Stimulated activated CD4-positive, alpha-beta T cell treated with anti-CD3 and anti-CD28 coated beads, Interleukin-12 subunit alpha, Interleukin-12 subunit beta, amount 100 ng/mL, for 24 hours (primary cell): ENCODE measurements at regions not wholly inside any gene's neighbourhood (a gene's known extent, or its start where the extent isn't known, plus 50 kb on each side); places are given as distances from the start of the nearest gene placed in this dataset.

Experiments used
- DNase-seq, 2 experiments: peaks; one replicate each; pipeline ENCODE4 v3.0.0-alpha.2; 2020; ENCODE audit warnings: low read depth in 2 of 2

- no peak for DNase-seq
Observed at GRCh38 chr14:76948976-76949375, 79.5 kb downstream of the IRF2BPL start.

DNA sequence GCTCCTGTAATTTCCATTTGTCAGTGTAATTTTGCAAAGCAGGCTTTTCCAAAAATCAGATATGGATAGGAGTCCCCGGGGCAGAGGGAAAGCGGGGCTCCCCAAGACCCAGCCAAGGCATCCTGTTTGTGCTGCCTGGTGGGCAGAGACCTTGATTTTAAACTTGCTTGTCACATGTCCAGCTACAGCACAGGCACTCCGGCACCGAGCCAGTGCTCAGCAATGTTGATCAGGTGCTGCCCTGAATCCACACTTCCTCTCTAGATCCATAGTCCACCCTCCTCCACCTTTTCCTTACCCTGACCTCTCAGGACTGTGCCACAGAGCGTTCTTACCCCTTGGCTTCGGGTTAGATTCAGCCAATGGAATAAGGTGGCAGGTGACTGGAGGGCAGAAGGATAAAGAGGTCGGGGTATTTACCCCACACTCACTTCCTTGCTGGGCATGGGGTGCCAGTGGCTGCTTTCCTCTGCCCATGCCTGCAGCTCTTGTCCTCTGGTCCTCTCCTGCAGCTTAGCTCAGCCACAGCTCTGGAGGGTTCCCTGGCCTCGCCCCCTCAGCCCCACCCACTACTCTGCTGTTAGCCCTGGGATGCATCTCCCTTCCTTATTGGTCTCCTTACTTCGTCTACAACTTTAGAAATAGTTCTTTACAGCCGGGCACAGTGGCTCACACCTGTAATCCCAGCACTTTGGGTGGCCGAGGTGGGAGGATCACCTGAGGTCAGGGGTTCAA lies 80.1 kb downstream of the IRF2BPL start:
- DNase-seq: no peak

DNA sequence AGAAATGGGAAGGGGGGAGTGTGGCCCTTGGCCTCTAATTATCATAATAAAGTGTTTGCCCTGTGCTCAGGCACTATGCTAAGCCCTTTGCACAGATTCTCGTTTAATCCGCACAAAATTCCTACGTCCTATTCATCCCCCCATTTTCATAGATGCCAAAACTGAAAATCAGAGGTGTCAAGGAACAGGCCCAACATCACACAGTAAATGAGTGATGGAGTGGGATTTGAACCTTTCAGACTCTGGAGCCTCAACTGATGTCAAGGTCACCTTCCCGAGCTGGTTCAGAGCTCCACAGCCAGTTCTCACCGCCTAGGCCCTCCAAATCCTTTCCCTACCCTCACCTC lies 80.7 kb downstream of the IRF2BPL start:
- no peak for DNase-seq

- peak; percentile 62 to 76 for DNase-seq
Observed at GRCh38 chr14:76947078-76947837, 81.2 kb downstream of the IRF2BPL start.

- DNase-seq: no peak
Observed at GRCh38 chr14:76946753-76947077, 81.8 kb downstream of the IRF2BPL start.

DNA sequence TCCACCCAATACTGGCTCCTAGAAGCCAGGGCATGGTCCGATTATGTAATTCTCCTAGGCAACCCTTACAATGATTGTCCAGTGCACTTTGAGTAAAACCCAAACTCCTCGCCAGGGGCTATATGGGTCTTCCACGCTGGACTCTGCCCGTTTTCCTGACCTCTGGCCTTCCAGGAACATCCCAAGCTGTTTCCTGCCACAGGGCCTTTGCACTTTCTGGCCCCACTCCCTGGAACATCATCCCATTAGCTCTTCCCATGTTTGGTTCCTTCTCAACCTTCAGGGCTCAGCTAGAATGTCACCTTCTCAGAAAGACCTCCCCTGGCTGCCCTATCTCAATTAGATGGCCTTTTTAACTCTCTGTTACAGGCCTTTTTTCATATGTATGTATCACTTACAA lies 85.4 kb downstream of the IRF2BPL start:
- DNase-seq: no peak

DNA sequence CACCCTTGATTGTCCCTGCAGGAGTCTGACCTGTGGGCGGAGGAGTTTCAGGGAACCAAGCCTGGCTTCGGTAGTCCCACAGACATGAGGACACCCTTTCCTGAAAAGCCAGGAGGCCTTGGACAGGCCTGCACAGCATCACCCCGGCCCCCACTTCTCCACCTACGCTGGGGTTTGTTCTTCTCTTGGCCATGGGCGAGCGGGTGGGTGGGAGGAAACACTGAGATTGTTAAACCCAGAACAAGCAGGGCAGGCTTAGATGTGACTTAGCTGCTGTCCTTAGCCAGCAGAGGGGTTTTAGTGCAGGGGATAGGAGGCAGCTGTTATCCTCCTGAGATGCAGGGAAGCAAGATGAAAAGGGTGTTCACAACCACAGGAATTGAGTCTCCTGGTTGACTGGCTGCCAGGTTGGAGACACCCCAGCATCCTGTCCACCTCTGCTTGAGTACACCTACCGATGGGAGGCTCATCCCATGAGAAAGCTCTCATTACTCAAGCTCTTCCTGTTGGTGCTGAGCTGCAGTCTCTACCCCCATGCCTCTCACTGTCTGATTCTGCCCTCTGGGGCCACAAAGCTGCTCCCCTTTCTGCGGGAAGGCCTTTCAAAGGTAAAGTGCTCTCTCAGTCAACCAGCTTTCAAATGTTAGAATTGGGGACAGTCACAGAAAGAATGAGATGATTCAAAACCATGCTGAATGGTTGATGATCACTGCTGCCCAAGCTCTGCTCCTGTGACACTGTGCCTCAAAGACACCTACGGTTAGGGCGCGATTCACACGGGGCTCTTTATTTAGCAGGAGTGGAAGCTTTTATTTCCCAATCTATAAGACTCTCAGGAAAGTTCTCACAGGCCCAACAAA lies 86.3 kb downstream of the IRF2BPL start:
- no peak for DNase-seq

DNA sequence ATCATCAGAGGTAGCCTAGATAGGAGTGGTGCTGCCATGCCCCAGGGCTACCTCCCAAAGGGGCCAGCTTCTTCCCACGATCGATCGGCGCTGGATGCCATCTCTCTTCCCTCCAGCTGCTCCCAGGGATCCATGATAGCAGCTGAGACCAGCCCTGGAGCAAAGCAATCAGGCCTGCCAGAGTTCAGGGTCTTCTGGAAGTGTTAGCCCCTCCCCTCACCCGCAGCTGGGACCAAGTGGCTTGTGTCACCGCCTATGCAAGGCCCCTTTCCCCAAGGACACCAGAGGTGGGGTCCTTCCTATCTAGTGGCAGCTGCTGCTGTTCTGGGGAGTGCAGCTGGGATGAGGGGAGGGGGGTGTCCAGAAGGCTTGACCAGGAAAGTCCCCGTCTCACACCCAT lies 87.0 kb downstream of the IRF2BPL start:
- no peak for DNase-seq

- no peak for DNase-seq
Observed at GRCh38 chr14:76940021-76940760, 88.3 kb downstream of the IRF2BPL start.

DNA sequence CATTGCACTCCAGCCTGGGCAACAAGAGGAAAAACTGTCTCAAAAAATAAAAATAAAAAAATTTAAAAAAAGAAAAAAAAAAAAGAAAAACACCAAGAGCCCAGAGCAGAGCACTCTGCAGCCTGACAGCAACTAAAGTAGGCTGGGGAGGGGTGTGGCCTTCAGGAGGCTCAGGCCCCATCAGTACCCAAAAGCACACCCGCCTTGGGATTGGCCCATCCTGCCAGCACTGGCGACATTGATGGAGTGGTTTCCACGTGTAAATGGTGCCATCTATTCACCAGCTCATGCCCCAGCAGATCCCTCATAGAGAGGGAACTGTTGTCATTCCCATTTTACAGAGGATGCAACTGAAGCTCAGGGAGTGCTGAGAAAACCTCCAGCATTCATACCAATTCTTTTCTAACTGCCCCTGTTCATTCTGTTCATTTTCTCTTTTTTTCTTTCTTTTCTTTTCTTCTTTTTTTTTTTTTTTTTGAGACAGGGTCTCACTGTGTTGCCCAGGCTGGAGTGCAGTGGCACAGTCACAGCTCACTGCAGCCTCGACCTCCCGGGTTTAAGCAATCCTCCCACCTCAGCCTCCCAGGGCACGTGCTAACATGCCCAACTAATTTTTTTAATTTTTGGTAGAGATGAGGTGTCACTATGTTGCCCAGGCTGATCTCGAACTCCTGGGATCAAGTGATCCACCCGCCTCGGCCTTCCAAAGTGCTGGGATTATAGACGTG lies 89.3 kb downstream of the IRF2BPL start:
- no peak for DNase-seq

- no peak for DNase-seq
Observed at GRCh38 chr14:76938092-76938500, 90.4 kb downstream of the IRF2BPL start.

DNA sequence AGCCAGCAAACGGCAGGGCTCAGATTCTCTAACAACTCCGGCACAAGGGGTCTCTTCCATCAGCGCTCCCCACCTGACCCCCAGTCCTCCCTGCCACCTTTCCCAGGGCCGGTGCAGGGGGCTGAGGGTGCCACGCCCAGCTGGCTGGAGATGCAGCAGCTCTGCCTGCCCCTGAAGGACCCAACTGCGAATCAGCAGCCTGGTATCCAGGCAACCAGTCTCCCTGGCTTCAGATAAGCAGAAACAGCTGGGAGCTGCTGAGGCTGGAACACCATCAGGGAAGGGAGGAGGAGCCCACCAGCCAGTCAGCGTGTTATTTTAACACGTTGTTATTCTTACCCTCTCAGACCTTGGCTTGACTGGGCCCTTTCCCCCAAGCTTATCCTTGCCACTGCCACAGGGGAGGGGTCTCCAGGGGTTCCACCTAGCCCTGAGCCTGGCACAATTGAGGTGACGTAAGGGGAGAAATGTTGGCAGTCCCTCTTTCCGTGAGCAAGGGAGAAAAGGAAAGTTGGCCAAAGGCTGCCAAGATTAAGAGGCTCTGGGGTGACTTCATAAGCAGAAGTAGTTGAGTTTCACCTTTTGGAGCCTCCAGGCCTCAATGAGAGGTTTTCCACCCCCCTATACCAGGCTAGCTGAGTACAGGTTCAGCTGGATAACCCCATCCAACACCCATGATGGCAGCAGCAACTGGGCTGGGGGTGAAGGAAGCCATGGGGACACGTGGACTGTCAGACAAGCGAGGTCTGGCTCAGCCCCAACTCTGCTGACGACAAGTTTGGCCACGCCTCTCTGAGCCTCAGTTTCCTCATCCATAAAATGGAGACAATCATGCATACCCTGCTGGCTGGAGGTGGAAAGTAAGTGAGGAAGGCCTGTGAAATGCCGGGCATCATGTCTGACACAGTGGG lies 91.1 kb downstream of the IRF2BPL start:
- no peak for DNase-seq

DNA sequence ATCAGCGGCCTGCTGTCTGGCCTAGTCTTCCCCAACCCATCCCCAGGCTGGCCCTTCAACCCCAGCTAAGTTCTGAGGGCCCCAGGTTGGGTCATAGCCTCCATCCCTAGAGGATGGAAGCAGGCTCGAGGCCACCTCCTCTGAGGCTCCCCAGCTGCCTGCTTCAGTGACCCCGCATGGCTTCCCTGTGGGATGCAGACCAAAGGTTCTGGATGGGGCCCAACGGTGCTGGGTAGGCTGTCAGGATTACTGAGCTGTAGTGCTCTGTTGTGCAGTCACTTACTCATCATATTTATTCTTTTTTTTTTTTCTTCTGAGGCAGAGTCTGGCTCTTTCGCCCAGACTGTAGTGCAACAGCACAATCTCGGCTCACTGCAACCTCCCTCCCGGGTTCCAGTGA lies 92.0 kb downstream of the IRF2BPL start:
- DNase-seq: no peak

DNA sequence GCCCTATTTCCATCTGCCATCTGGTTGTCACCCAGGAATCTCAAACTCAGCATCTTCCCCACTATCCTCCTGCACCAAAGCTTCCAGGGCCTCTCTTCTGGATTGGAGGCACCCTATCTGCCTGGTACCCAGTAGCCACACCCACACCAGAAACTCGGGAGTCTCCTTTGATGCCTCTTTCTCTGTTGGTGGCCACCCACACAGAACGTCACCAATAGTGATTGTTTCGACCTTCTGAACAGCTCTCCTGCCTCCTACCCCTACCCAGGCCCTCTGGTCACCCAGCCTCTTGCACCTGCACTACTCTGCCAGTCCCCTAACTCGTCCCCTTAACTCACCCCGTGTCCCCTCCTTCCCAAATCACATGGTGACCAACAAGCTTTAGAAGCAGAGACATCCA lies 95.0 kb downstream of the IRF2BPL start:
- DNase-seq: no peak

- DNase-seq: no peak
Observed at GRCh38 chr14:76931631-76932402, 96.7 kb downstream of the IRF2BPL start.

- DNase-seq: no peak
Observed at GRCh38 chr14:76930549-76930948, 98.0 kb downstream of the IRF2BPL start.

GRCh38 chr14:76929927-76930326 lies 98.6 kb downstream of the IRF2BPL start:
- no peak for DNase-seq

DNA sequence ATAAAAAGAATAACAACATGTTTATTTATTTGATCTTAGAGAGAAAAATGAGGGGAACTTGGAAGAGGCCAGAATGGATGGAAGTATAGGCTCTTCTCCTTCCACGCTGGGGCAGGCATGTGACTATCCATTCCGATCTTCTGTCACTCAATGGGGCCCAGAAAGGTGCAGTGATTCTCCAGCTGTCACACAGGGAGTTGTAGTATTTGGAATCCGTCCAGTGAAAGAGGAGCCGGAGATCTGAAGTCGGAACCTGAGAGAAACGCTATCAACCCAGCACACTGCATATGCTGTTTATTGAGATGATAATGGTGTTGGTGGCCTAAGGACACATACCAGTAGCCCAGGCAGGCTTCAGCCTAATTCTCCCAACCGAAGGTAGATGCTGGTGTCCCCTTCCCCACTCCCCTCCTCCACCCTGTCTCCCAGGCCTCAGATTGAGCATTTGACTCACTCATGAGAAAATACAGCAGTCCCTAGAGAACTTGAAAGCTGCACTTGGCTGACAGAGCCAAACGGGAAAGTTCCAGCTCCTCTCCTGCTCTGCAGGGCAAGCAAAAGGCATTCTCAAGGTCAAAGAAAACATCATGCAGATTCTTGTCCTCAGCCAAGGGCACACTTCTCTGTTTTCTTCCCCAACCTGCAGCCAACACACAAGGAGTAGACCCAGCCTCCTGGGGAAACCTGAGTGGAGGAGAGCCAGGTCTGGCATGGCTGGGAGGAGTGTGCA lies 100.4 kb downstream of the IRF2BPL start:
- no peak for DNase-seq
